OCI-LY1 (cell line): ENCODE measurements at regions not wholly inside any gene's neighbourhood (a gene's known extent, or its start where the extent isn't known, plus 50 kb on each side); places are given as distances from the start of the nearest gene placed in this dataset.

Experiments
- CTCF ChIP-seq: fragments of 200-600 bp; sonication (generic), shearing (Covaris generic); IDR thresholded peaks from 2 replicates; pipeline ENCODE4 v1.5.1; 2017; ENCODE audit warnings: mild to moderate bottlenecking, antibody characterized with exemption, low read length, moderate library complexity, mixed read lengths
- EZH2 ChIP-seq: fragments of 200-600 bp; sonication (generic), shearing (Covaris generic); IDR thresholded peaks from 2 replicates; pipeline ENCODE4 v1.8.0; 2017; ENCODE audit warnings: borderline replicate concordance, mixed run types, mild to moderate bottlenecking, antibody characterized with exemption, low read length, moderate library complexity, mixed read lengths

DNA sequence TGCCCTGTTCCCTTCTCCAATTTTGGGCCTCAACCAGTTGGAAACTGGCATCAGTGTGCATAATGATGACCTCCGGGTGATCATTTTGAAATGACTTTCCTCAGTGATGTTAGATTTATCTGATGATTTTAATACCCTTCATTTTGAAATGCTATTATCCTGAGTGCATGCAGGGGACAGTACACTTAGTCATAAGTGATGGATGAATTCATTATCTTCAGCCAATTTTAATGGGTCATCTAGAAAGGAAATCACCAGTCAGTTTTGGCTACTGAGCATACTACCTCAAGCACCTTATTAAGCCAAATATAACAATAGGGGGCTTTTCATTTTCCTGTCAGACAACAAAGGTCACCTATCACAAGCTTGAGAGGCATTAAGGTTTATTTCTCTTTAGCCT, 118.5 kb upstream of the MIR17HG start:
- no peak for TF ChIP-seq CTCF
- no peak for TF ChIP-seq EZH2
